Heart left ventricle (tissue), 16 donors: ENCODE measurements at regions not wholly inside any gene's neighbourhood (a gene's known extent, or its start where the extent isn't known, plus 50 kb on each side); places are given as distances from the start of the nearest gene placed in this dataset.

Source experiments
- ATAC-seq, 4 donors: fragments of 200-7000 bp; cut with Tn5 transposase; one replicate each; pipeline ENCODE4 v1.9.1; 2020 to 2022; ENCODE audit warnings: moderate library complexity in 4 of 4, mild to moderate bottlenecking in 3 of 4, moderate number of reproducible peaks in 1 of 4
- DNase-seq, 5 donors: peaks; one replicate each; pipeline ENCODE4 v3.0.0-alpha.2; 2020
- H3K27ac ChIP-seq, 12 donors: fragments of 200-600 bp; sonication (generic) in 4 of 12; one replicate each; pipeline versions ENCODE4 v1.5.0 to v1.8.0; 2016 to 2022; ENCODE audit warnings: mild to moderate bottlenecking in 2 of 12
- H3K27me3 ChIP-seq, 9 donors: fragments of 200-600 bp; sonication (generic) in 2 of 9; one replicate each; pipeline versions ENCODE4 v1.5.1 to v1.8.0; 2016 to 2022; ENCODE audit warnings: mild to moderate bottlenecking in 3 of 9
- H3K36me3 ChIP-seq, 9 donors: fragments of 200-600 bp; sonication (generic) in 2 of 9; one replicate each; pipeline versions ENCODE4 v1.5.0 to v1.8.0; 2018 to 2022; ENCODE audit warnings: mild to moderate bottlenecking in 2 of 9
- H3K4me1 ChIP-seq, 12 donors: fragments of 200-600 bp; sonication (generic) in 4 of 12; one replicate each; pipeline versions ENCODE4 v1.5.0 to v1.8.0; 2016 to 2022; ENCODE audit warnings: mild to moderate bottlenecking in 3 of 12
- H3K4me3 ChIP-seq, 12 donors: fragments of 200-600 bp; sonication (generic) in 4 of 12; one replicate each; pipeline versions ENCODE4 v1.5.0 to v1.8.0; 2017 to 2022; ENCODE audit warnings: mild to moderate bottlenecking in 9 of 12, moderate library complexity in 4 of 12
- H3K9me3 ChIP-seq, 12 donors: fragments of 200-600 bp; sonication (generic) in 4 of 12; one replicate each; pipeline versions ENCODE4 v1.5.0 to v1.8.0; 2016 to 2022; ENCODE audit warnings: mild to moderate bottlenecking in 1 of 12
- CTCF ChIP-seq, 12 donors: fragments of 200-600 bp; sonication (generic) in 4 of 12; IDR thresholded peaks; one replicate each; pipeline versions ENCODE4 v1.5.0 to v1.8.0; 2018 to 2022; ENCODE audit warnings: antibody characterized with exemption in 12 of 12, mild to moderate bottlenecking in 5 of 12
- POLR2A ChIP-seq, 2 donors: fragments of 450-650 bp; IDR thresholded peaks; one replicate each; pipeline ENCODE4 v1.6.1; 2017; ENCODE audit warnings: antibody characterized with exemption in 2 of 2, mild to moderate bottlenecking in 2 of 2, moderate library complexity in 2 of 2
- WGBS, 4 donors: extraction: QIAGEN DNeasy Blood & Tissue Kit in 2 of 4; methylation state at CpG; one replicate each; pipeline versions ENCODE4 v1.1.5 to v1.1.7; 2013 to 2018; 5-methylcytosine and 5-hydroxymethylcytosine counted together
- intact Hi-C, 10 donors: fragments of 100-400 bp; cut with DNase I; formaldehyde crosslinking; loops; one replicate each; pipeline versions ENCODE4 v1.11.1 to v1.14.2; 2022
- donor health status: ischemic (EF 13 %, LVEDD 7.1; RV severe dilation, severe dysfunction).
- donor health status: healthy with polysubstance abuse.
- donor health status: DM: no; HTN: yes; CAD: no.
- donor health status: DM: no; HTN: no; CAD: no.
- donor health status: ischemic (EF 25% LVEDD 6.9; RV normal size, moderate dysfunction).
- donor health status: ischemic (EF 25% LVEDD 5.7; RV mildly dilated, moderate dysfunction).
- donor health status: healthy.
- donor health status: DM: yes; HTN: yes; CAD: no.
- donor health status: ischemic (EF 35%, LVEDD 5.7; RV mildly dilated, moderate dysfunction).
- donor health status: nonischemic (EF 11% LVEDD 7.7; RV severe dilation, severe dysfunction).
- donor health status: DM: yes; HTN: yes; CAD: no.
- donor health status: PGD.
- donor health status: ischemic (EF 29% LVEDD 5.4; RV normal size, mild dysfunction).
- donor health status: nonischemic (EF 23%, LVEDD 6.1; RV moderate dilation, normal function).

- intact Hi-C loops: no loop called here
- H3K36me3 ChIP-seq: no peaks in the 10 kb centered on the region
- TF ChIP-seq POLR2A (IDR thresholded peaks at IDR 0.05): no peak
- no peak for TF ChIP-seq CTCF (IDR thresholded peaks at IDR 0.05)
- peaks cover 0 to 13% (median 0%) of the 10 kb centered on the region in 12 donors for H3K4me1 ChIP-seq
- ATAC-seq (no peak), DNase-seq (no peak)
- H3K27ac ChIP-seq: no peak overlapping the region
- no peak overlapping the region for H3K4me3 ChIP-seq
- H3K27me3 ChIP-seq: no peaks in the 10 kb centered on the region
- no peaks in the 10 kb centered on the region for H3K9me3 ChIP-seq
- 91 to 97% (median 94%) methylated on average over 3 of the region's 3 CpGs for WGBS, 4 donors
Measured at GRCh38 chr14:71411738-71412137, 504.5 kb downstream of the PCNX1 start.

GRCh38 chr14:71414631-71415403 lies 507.6 kb downstream of the PCNX1 start:
- H3K4me1 ChIP-seq: peaks cover 0 to 13% (median 0%) of the 10 kb centered on the region in 12 donors
- no peaks in the 10 kb centered on the region for H3K9me3 ChIP-seq
- WGBS, 4 donors: 91 to 95% (median 93%) methylated on average over 5 of the region's 5 CpGs
- H3K27me3 ChIP-seq: no peaks in the 10 kb centered on the region
- no peaks in the 10 kb centered on the region for H3K36me3 ChIP-seq
- ATAC-seq (no peak), DNase-seq (no peak)
- no peak overlapping the region for H3K27ac ChIP-seq
- intact Hi-C loops: no loop called here
- TF ChIP-seq POLR2A (IDR thresholded peaks at IDR 0.05) (no peak), CTCF (IDR thresholded peaks at IDR 0.05) (no peak)
- H3K4me3 ChIP-seq: no peak overlapping the region

GRCh38 chr14:71415404-71415690 lies 508.1 kb downstream of the PCNX1 start:
- ATAC-seq: no peak
- Histone ChIP-seq H3K27ac (no peak overlapping the region), H3K27me3 (no peaks in the 10 kb centered on the region), H3K4me3 (no peak overlapping the region), H3K36me3 (no peaks in the 10 kb centered on the region), H3K4me1 (peaks cover 0 to 12% (median 0%) of the 10 kb centered on the region in 12 donors), H3K9me3 (no peaks in the 10 kb centered on the region)
- intact Hi-C loops: no loop called here
- no peak for TF ChIP-seq POLR2A (IDR thresholded peaks at IDR 0.05)
- TF ChIP-seq CTCF (IDR thresholded peaks at IDR 0.05): no peak
- DNase-seq: no peak
- WGBS, 4 donors: 85 to 90% (median 86%) methylated on average over 1 of the region's 1 CpG

- TF ChIP-seq CTCF (IDR thresholded peaks at IDR 0.05): no peak
- TF ChIP-seq POLR2A (IDR thresholded peaks at IDR 0.05): no peak
- H3K27ac ChIP-seq: no peak overlapping the region
- H3K36me3 ChIP-seq: no peaks in the 10 kb centered on the region
- H3K4me3 ChIP-seq: no peak overlapping the region
- WGBS, 4 donors: 89 to 98% (median 95%) methylated on average over 3 of the region's 3 CpGs
- H3K27me3 ChIP-seq: no peaks in the 10 kb centered on the region
- ATAC-seq (no peak), DNase-seq (no peak)
- intact Hi-C loops: no loop called here
- H3K9me3 ChIP-seq: no peaks in the 10 kb centered on the region
- peaks cover 0 to 12% (median 0%) of the 10 kb centered on the region in 12 donors for H3K4me1 ChIP-seq
Measured at GRCh38 chr14:71416392-71416791, 509.1 kb downstream of the PCNX1 start.
